GM12872 (cell line): ENCODE measurements at regions not wholly inside any gene's neighbourhood (a gene's known extent, or its start where the extent isn't known, plus 50 kb on each side); places are given as distances from the start of the nearest gene placed in this dataset.

Experiments
- TF ChIP-seq, protein P1 (sequence below): IDR thresholded peaks from 3 replicates; pipeline ENCODE4 v1.5.1; 2011; ENCODE audit warnings: low read depth, mild to moderate bottlenecking, low read length, moderate library complexity; ENCODE audit not compliant: insufficient read depth

DNA sequence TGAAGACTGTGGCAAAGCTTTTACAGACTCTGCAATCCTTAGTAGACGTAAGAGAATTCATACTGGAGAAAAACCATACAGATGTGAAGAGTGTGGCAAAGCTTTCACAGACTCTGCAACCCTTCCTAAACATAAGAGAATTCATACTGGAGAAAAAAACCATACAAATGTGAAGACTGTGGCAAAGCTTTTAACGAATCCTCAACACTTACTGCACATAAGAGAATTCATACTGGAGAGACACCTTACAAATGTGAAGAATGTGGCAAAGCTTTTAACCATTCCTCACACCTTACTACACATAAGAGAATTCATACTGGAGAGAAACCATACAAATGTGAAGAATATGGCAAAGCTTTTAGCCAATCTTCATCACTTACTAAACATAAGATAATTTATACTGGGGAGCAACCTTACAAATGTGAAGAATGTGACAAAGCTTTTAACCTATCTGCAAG is 50.1 kb upstream of the ZNF98 start:
- TF ChIP-seq, protein P1, sequence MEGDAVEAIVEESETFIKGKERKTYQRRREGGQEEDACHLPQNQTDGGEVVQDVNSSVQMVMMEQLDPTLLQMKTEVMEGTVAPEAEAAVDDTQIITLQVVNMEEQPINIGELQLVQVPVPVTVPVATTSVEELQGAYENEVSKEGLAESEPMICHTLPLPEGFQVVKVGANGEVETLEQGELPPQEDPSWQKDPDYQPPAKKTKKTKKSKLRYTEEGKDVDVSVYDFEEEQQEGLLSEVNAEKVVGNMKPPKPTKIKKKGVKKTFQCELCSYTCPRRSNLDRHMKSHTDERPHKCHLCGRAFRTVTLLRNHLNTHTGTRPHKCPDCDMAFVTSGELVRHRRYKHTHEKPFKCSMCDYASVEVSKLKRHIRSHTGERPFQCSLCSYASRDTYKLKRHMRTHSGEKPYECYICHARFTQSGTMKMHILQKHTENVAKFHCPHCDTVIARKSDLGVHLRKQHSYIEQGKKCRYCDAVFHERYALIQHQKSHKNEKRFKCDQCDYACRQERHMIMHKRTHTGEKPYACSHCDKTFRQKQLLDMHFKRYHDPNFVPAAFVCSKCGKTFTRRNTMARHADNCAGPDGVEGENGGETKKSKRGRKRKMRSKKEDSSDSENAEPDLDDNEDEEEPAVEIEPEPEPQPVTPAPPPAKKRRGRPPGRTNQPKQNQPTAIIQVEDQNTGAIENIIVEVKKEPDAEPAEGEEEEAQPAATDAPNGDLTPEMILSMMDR: no peak
